GM18873 (cell line): ENCODE measurements at regions not wholly inside any gene's neighbourhood (a gene's known extent, or its start where the extent isn't known, plus 50 kb on each side); places are given as distances from the start of the nearest gene placed in this dataset.
"Not testable (repeated sequence)": the region's sequence is repeated elsewhere in the genome, so short reads cannot be mapped to it uniquely, and the experiment has no call there.

Experiments
- ATAC-seq: cut with Tn5 transposase; IDR thresholded peaks from one replicate; pipeline ENCODE4 v1.9.1; 2021; ENCODE audit warnings: mild to moderate bottlenecking, moderate library complexity, moderate number of reproducible peaks; ENCODE audit not compliant: unreplicated experiment, low FRiP score

GRCh38 chr14:55766071-55766470 lies 186.1 kb downstream of the KTN1 start:
- ATAC-seq = no peak

GRCh38 chr14:55767286-55767685 lies 187.3 kb downstream of the KTN1 start:
- no peak for ATAC-seq

- no peak for ATAC-seq
Observed at GRCh38 chr14:55769877-55770276, 189.9 kb downstream of the KTN1 start.

- no peak for ATAC-seq
Observed at GRCh38 chr14:55771242-55771981, 191.4 kb downstream of the KTN1 start.

GRCh38 chr14:55772486-55772885 lies 192.5 kb downstream of the KTN1 start:
- ATAC-seq = no peak

- no peak for ATAC-seq
Observed at GRCh38 chr14:55773312-55773711, 193.3 kb downstream of the KTN1 start.

- ATAC-seq = no peak
Observed at GRCh38 chr14:55773984-55774545, 194.1 kb downstream of the KTN1 start.

- ATAC-seq = no peak
Observed at GRCh38 chr14:55777877-55778276, 197.9 kb downstream of the KTN1 start.

GRCh38 chr14:55780156-55780946 lies 200.3 kb downstream of the KTN1 start:
- no peak for ATAC-seq

GRCh38 chr14:55781046-55781445 lies 201.0 kb downstream of the KTN1 start:
- ATAC-seq = no peak

GRCh38 chr14:55782166-55782565 lies 202.2 kb downstream of the KTN1 start:
- ATAC-seq = no peak

- no peak for ATAC-seq
Observed at GRCh38 chr14:55789406-55789805, 209.4 kb downstream of the KTN1 start.

GRCh38 chr14:55794655-55795595 lies 214.9 kb downstream of the KTN1 start:
- ATAC-seq = no peak

- not testable (repeated sequence) for ATAC-seq
Observed at GRCh38 chr14:55796513-55796912, 216.5 kb downstream of the KTN1 start.

GRCh38 chr14:55798406-55798805 lies 218.4 kb downstream of the KTN1 start:
- no peak for ATAC-seq

GRCh38 chr14:55799508-55800095 lies 219.6 kb downstream of the KTN1 start:
- no peak for ATAC-seq

GRCh38 chr14:55800156-55800785 lies 220.3 kb downstream of the KTN1 start:
- no peak for ATAC-seq

- no peak for ATAC-seq
Observed at GRCh38 chr14:55801121-55801520, 221.1 kb downstream of the KTN1 start.

GRCh38 chr14:55802986-55803872 lies 223.2 kb downstream of the KTN1 start:
- no peak for ATAC-seq
